ENCODE measurements at regions not wholly inside any gene's neighbourhood (a gene's known extent, or its start where the extent isn't known, plus 50 kb on each side); places are given as distances from the start of the nearest gene placed in this dataset.

DNA sequence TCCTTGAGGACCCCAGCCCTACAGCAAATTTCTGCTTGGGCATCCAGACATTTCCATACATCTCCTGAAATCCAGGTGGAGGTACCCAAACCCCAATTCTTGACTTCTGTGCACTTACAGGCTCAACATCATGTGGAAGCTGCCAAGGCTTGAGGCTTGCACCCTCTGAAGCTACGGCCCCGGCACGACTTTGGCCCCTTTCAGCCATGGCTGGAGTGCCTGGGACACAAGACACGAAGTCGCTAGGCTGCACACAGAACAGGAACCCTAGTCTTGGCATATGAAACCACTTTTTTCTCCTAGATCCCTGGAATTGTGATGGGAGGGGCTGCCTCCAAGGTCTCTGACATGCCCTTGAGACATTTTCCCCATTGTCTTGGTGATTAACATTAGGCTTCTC, 1417.7 kb downstream of the ARAP2 start:
- DNase-seq (ENCODE audit: extremely low read depth, insufficient read length), result no peak
- no peaks in the 10 kb centered on the region for H3K36me3 ChIP-seq (ENCODE audit: control insufficient read depth, insufficient read depth, low read length)
- H3K4me3 ChIP-seq (replicated peaks; ENCODE audit: low read depth, low read length), result no peak overlapping the region
- no peaks in the 10 kb centered on the region for H3K27me3 ChIP-seq (replicated peaks; ENCODE audit: control insufficient read depth, insufficient read depth, low read length)
- TF ChIP-seq, protein P1, sequence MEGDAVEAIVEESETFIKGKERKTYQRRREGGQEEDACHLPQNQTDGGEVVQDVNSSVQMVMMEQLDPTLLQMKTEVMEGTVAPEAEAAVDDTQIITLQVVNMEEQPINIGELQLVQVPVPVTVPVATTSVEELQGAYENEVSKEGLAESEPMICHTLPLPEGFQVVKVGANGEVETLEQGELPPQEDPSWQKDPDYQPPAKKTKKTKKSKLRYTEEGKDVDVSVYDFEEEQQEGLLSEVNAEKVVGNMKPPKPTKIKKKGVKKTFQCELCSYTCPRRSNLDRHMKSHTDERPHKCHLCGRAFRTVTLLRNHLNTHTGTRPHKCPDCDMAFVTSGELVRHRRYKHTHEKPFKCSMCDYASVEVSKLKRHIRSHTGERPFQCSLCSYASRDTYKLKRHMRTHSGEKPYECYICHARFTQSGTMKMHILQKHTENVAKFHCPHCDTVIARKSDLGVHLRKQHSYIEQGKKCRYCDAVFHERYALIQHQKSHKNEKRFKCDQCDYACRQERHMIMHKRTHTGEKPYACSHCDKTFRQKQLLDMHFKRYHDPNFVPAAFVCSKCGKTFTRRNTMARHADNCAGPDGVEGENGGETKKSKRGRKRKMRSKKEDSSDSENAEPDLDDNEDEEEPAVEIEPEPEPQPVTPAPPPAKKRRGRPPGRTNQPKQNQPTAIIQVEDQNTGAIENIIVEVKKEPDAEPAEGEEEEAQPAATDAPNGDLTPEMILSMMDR (IDR thresholded peaks at IDR 0.05; ENCODE audit: insufficient read depth, low read length, poor library complexity, severe bottlenecking), result no peak

DNA sequence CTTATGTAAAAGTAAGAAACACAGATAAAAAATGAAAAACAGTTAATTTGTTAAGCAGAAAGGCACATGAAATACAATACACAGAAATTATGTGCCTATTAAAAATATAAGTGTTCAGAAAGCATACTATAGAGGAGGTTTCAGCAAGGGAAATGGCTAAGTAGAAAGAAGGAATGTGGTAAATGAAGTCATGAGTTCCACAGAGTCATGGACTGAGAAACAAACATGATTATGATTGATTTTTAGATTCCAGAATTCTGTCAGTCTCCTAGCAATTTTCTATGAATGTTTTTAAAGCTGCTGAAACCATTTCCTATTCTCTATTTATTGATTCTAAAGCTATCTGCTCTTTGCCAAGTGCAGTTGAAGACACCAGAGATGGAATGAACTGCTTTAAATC, 1398.4 kb downstream of the ARAP2 start:
- DNase-seq (ENCODE audit: extremely low read depth, insufficient read length), result no peak
- TF ChIP-seq, protein P1 (IDR thresholded peaks at IDR 0.05; ENCODE audit: insufficient read depth, low read length, poor library complexity, severe bottlenecking), result no peak
- no peak overlapping the region for H3K4me3 ChIP-seq (replicated peaks; ENCODE audit: low read depth, low read length)
- H3K27me3 ChIP-seq (replicated peaks; ENCODE audit: control insufficient read depth, insufficient read depth, low read length), result no peaks in the 10 kb centered on the region
- no peaks in the 10 kb centered on the region for H3K36me3 ChIP-seq (ENCODE audit: control insufficient read depth, insufficient read depth, low read length)

DNA sequence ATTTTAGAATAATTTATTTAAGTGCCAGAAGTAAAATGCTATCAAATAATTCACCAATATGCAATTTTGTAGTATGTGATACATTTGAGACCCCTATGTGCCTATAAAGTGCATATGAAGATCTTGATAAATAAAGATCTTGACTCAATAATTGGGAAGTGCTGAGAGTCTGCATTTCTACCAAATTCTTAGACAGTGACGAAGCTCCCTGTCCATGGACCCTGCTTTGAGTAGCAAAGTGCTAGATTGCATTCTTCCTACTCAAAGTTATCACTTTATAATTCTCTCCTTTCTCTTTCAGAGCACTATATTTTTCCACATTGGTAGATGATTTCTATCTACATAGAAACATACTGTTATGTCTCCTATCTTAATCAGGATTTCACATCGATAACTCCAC, 1393.9 kb downstream of the ARAP2 start:
- H3K36me3 ChIP-seq (ENCODE audit: control insufficient read depth, insufficient read depth, low read length), result no peaks in the 10 kb centered on the region
- TF ChIP-seq, protein P1 (IDR thresholded peaks at IDR 0.05; ENCODE audit: insufficient read depth, low read length, poor library complexity, severe bottlenecking), result no peak
- no peak for DNase-seq (ENCODE audit: extremely low read depth, insufficient read length)
- no peak overlapping the region for H3K4me3 ChIP-seq (replicated peaks; ENCODE audit: low read depth, low read length)
- no peaks in the 10 kb centered on the region for H3K27me3 ChIP-seq (replicated peaks; ENCODE audit: control insufficient read depth, insufficient read depth, low read length)

DNA sequence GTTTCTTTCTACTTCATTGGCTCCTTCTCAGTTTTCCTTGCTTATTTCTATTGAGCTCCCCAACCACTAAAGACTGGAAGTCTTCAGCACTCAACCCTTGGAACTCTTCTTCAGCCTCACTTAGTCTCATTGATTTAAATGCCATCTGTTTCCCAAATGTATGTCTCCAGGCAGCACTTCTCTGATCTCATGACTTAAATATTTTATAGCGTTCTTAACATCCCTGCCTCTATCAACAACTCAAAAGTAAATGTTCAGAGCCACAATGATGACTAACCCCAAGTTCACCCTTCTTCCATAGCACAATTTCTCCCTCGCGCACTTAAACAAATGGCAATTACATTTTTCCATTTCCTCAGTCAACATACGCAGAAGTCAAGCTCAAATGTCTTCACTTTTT, 1393.3 kb downstream of the ARAP2 start:
- H3K4me3 ChIP-seq (replicated peaks; ENCODE audit: low read depth, low read length), result no peak overlapping the region
- H3K36me3 ChIP-seq (ENCODE audit: control insufficient read depth, insufficient read depth, low read length), result no peaks in the 10 kb centered on the region
- no peak for DNase-seq (ENCODE audit: extremely low read depth, insufficient read length)
- no peaks in the 10 kb centered on the region for H3K27me3 ChIP-seq (replicated peaks; ENCODE audit: control insufficient read depth, insufficient read depth, low read length)
- TF ChIP-seq, protein P1 (IDR thresholded peaks at IDR 0.05; ENCODE audit: insufficient read depth, low read length, poor library complexity, severe bottlenecking), result no peak

DNA sequence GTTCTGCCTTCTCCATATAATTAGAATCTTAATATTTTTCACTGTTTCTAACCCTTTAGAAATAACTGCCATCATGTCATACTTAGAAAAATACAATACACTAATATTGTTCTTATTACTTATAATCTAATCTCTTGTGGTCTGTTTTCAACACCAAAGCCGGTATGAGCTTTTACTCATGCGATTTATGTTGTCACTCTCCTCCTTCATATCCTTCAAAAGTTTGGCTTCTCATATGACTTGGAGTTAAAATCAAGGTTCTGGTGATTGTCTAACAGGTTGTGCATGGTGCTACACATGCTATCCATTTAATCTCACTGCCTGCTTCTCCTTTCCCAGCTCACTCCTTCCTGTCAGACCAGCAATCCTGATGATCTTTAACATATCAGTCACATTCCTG, 1392.9 kb downstream of the ARAP2 start:
- no peaks in the 10 kb centered on the region for H3K27me3 ChIP-seq (replicated peaks; ENCODE audit: control insufficient read depth, insufficient read depth, low read length)
- DNase-seq (ENCODE audit: extremely low read depth, insufficient read length), result no peak
- H3K36me3 ChIP-seq (ENCODE audit: control insufficient read depth, insufficient read depth, low read length), result no peaks in the 10 kb centered on the region
- TF ChIP-seq, protein P1 (IDR thresholded peaks at IDR 0.05; ENCODE audit: insufficient read depth, low read length, poor library complexity, severe bottlenecking), result no peak
- no peak overlapping the region for H3K4me3 ChIP-seq (replicated peaks; ENCODE audit: low read depth, low read length)

DNA sequence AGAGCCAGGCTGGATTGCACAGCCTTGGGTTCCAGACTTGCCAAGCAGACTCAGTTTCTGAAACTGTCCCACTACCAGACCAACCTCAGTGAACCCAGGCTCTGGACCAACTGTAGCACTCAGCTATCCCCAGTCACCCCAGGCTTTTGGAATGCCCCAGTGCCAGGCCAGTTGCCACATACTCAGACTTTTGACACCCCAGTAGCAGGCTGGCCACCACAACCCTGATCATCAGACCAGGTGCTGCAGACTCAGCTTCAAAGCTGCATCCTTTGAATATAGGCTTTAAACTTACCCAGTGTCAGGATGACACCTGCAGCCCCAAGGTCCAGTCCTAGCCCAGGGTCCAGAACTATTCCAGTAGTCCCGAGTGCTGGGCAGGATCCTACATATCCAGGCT, 1389.9 kb downstream of the ARAP2 start:
- Histone ChIP-seq H3K4me3 (replicated peaks; ENCODE audit: low read depth, low read length) (no peak overlapping the region), H3K27me3 (replicated peaks; ENCODE audit: control insufficient read depth, insufficient read depth, low read length) (no peaks in the 10 kb centered on the region), H3K36me3 (ENCODE audit: control insufficient read depth, insufficient read depth, low read length) (no peaks in the 10 kb centered on the region)
- no peak for DNase-seq (ENCODE audit: extremely low read depth, insufficient read length)
- TF ChIP-seq, protein P1 (IDR thresholded peaks at IDR 0.05; ENCODE audit: insufficient read depth, low read length, poor library complexity, severe bottlenecking), result no peak
